Adrenal gland (tissue), 9 donors: ENCODE measurements at regions not wholly inside any gene's neighbourhood (a gene's known extent, or its start where the extent isn't known, plus 50 kb on each side); places are given as distances from the start of the nearest gene placed in this dataset.

ENCODE experiments used
- DNase-seq, 7 donors: peaks; one replicate each; pipeline ENCODE4 v3.0.0-alpha.2; 2019 to 2020
- H3K27ac ChIP-seq, 5 donors: fragments of 200-600 bp; sonication (generic) in 4 of 5; 1 replicate in 3 of 5; 2 replicates in 2 of 5; pipeline versions ENCODE4 v1.5.1 to v1.8.0; 2016 to 2020; ENCODE audit warnings: mild to moderate bottlenecking in 1 of 5
- H3K27me3 ChIP-seq: fragments of 200-600 bp; 2 replicates; pipeline ENCODE4 v1.8.0; 2021
- H3K36me3 ChIP-seq, 2 donors: fragments of 200-600 bp; replicated peaks in 1 of 2; 1 replicate in 1 of 2; 2 replicates in 1 of 2; pipeline versions ENCODE4 v1.5.1 to v1.8.0; 2018 to 2022
- H3K4me1 ChIP-seq, 2 donors: fragments of 200-600 bp; replicated peaks in 1 of 2; 1 replicate in 1 of 2; 2 replicates in 1 of 2; pipeline versions ENCODE4 v1.5.1 to v1.8.0; 2018 to 2021
- H3K4me3 ChIP-seq, 4 donors: fragments of 200-600 bp; sonication (generic) in 3 of 4; one replicate each; pipeline ENCODE4 v1.5.1; 2016 to 2018
- H3K9me3 ChIP-seq, 3 donors: fragments of 200-600 bp; sonication (generic) in 1 of 3; replicated peaks in 1 of 3; 1 replicate in 2 of 3; 2 replicates in 1 of 3; pipeline versions ENCODE4 v1.5.1 to v1.8.0; 2016 to 2021
- CTCF ChIP-seq, 6 experiments: fragments of 450-650 bp in 4 of 6; fragments of 200-600 bp in 2 of 6; sonication (generic) in 1 of 6; IDR thresholded peaks; 1 replicate in 5 of 6; 2 replicates in 1 of 6; pipeline versions ENCODE4 v1.5.1 to v1.8.0; 2016 to 2021; ENCODE audit warnings: antibody characterized with exemption in 6 of 6, mild to moderate bottlenecking in 2 of 6, moderate library complexity in 1 of 6
- POLR2A ChIP-seq, 2 donors: fragments of 450-650 bp; IDR thresholded peaks; one replicate each; pipeline ENCODE4 v1.6.1; 2017; ENCODE audit warnings: antibody characterized with exemption in 2 of 2, mild to moderate bottlenecking in 2 of 2, moderate library complexity in 1 of 2
- WGBS, 4 donors: extraction: QIAGEN DNeasy Blood & Tissue Kit in 2 of 4; methylation state at CpG; one replicate each; pipeline versions ENCODE4 v1.1.5 to v1.1.7; 2013 to 2017; 5-methylcytosine and 5-hydroxymethylcytosine counted together
- intact Hi-C, 2 donors: fragments of 100-400 bp; cut with DNase I; formaldehyde crosslinking; loops; one replicate each; pipeline versions ENCODE4 v1.14.1 to v1.15.0; 2022 to 2023
- donor health status: healthy with polysubstance abuse.
- donor health status: Bipolar disorder and iron deficiency.
- donor health status: DM: yes; HTN: yes; CAD: no.
- donor health status: DM: no; HTN: no; CAD: no.
- donor health status: DM: no; HTN: no; CAD: no.

- H3K36me3 ChIP-seq: no peaks in the 10 kb centered on the region
Measured at GRCh38 chr2:190742431-190742830, 93.5 kb downstream of the NAB1 start.

GRCh38 chr2:190744041-190744440 lies 95.2 kb downstream of the NAB1 start:
- H3K36me3 ChIP-seq: no peaks in the 10 kb centered on the region
- H3K4me3 ChIP-seq: no peak overlapping the region
- intact Hi-C loops: no loop called here
- WGBS, 4 donors: 47 to 58% (median 52%) methylated on average over 2 of the region's 2 CpGs
- no peaks in the 10 kb centered on the region for H3K4me1 ChIP-seq
- DNase-seq: no peak
- no peaks in the 10 kb centered on the region for H3K27me3 ChIP-seq
- H3K9me3 ChIP-seq: no peaks in the 10 kb centered on the region
- no peak overlapping the region for H3K27ac ChIP-seq
- TF ChIP-seq CTCF (IDR thresholded peaks at IDR 0.05) (no peak), POLR2A (IDR thresholded peaks at IDR 0.05) (no peak)

More at GRCh38 chr2:190742431-190742830, 93.5 kb downstream of the NAB1 start:
- no peak for DNase-seq
- Histone ChIP-seq H3K27ac (no peak overlapping the region), H3K4me3 (no peak overlapping the region), H3K27me3 (no peaks in the 10 kb centered on the region), H3K4me1 (no peaks in the 10 kb centered on the region), H3K9me3 (no peaks in the 10 kb centered on the region)
- intact Hi-C loops: no loop called here
- TF ChIP-seq CTCF (IDR thresholded peaks at IDR 0.05) (no peak), POLR2A (IDR thresholded peaks at IDR 0.05) (no peak)

- H3K27ac ChIP-seq: no peak overlapping the region
- no peaks in the 10 kb centered on the region for H3K36me3 ChIP-seq
- H3K9me3 ChIP-seq: no peaks in the 10 kb centered on the region
- no peak for TF ChIP-seq CTCF (IDR thresholded peaks at IDR 0.05)
- TF ChIP-seq POLR2A (IDR thresholded peaks at IDR 0.05): no peak
- no peaks in the 10 kb centered on the region for H3K4me1 ChIP-seq
- no peak overlapping the region for H3K4me3 ChIP-seq
- DNase-seq: no peak
- intact Hi-C loops: no loop called here
- no peaks in the 10 kb centered on the region for H3K27me3 ChIP-seq
- 30 to 51% (median 41%) methylated on average over 3 of the region's 3 CpGs for WGBS, 4 donors
Measured at GRCh38 chr2:190746971-190747761, 98.3 kb downstream of the NAB1 start.

GRCh38 chr2:190748966-190749365 lies 100.1 kb downstream of the NAB1 start:
- intact Hi-C loops: no loop called here
- WGBS, 4 donors: 92 to 93% (median 93%) methylated on average over 3 of the region's 3 CpGs
- Histone ChIP-seq H3K4me1 (no peaks in the 10 kb centered on the region), H3K9me3 (no peaks in the 10 kb centered on the region), H3K27ac (no peak overlapping the region), H3K36me3 (no peaks in the 10 kb centered on the region), H3K27me3 (no peaks in the 10 kb centered on the region), H3K4me3 (no peak overlapping the region)
- no peak for DNase-seq
- no peak for TF ChIP-seq CTCF (IDR thresholded peaks at IDR 0.05)
- TF ChIP-seq POLR2A (IDR thresholded peaks at IDR 0.05): no peak
